ENCODE measurements at regions not wholly inside any gene's neighbourhood (a gene's known extent, or its start where the extent isn't known, plus 50 kb on each side); places are given as distances from the start of the nearest gene placed in this dataset.

DNA sequence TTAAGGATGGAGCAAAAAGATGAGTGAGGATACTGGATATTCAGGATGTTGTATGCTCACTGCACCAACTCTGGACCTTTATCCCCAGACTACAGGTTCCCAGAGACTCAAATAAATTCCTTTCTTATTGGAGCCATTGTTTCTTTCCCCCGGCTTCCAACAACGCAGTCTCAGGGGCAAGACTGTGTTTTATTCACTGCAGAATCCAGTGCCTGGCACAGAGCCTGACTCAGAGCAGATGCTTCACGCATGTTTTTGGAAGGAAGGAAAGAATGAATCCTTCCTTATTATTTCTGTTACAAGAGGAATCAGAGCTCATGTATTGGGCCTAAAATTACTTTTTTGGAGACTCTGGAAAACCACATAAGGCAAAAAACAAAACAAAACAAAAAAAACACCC lies 96.0 kb upstream of the VGLL4 start:
- H3K36me3 ChIP-seq (ENCODE audit: insufficient read depth, low read length) = no peaks in the 10 kb centered on the region
- H2AFZ ChIP-seq (ENCODE audit: low read depth, low read length) = no peak overlapping the region
- TF ChIP-seq EZH2 (IDR thresholded peaks at IDR 0.05; ENCODE audit: borderline replicate concordance, low read depth, low read length, severe bottlenecking) = no peak
- TF ChIP-seq, protein P1, sequence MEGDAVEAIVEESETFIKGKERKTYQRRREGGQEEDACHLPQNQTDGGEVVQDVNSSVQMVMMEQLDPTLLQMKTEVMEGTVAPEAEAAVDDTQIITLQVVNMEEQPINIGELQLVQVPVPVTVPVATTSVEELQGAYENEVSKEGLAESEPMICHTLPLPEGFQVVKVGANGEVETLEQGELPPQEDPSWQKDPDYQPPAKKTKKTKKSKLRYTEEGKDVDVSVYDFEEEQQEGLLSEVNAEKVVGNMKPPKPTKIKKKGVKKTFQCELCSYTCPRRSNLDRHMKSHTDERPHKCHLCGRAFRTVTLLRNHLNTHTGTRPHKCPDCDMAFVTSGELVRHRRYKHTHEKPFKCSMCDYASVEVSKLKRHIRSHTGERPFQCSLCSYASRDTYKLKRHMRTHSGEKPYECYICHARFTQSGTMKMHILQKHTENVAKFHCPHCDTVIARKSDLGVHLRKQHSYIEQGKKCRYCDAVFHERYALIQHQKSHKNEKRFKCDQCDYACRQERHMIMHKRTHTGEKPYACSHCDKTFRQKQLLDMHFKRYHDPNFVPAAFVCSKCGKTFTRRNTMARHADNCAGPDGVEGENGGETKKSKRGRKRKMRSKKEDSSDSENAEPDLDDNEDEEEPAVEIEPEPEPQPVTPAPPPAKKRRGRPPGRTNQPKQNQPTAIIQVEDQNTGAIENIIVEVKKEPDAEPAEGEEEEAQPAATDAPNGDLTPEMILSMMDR (IDR thresholded peaks at IDR 0.05; ENCODE audit: borderline replicate concordance, extremely low read depth, low read length, poor library complexity, severe bottlenecking) = no peak
- no peak for DNase-seq
- no peaks in the 10 kb centered on the region for H3K4me1 ChIP-seq (ENCODE audit: insufficient read depth, low read length)
- no peaks in the 10 kb centered on the region for H3K79me2 ChIP-seq (ENCODE audit: insufficient read depth, low read length)
- no peaks in the 10 kb centered on the region for H4K20me1 ChIP-seq (ENCODE audit: insufficient read depth, low read length)
- H3K4me2 ChIP-seq (ENCODE audit: insufficient read depth, low read length) = no peak overlapping the region
- ATAC-seq (ENCODE audit: insufficient read depth, low read depth) = no peak
- H3K27me3 ChIP-seq (ENCODE audit: insufficient read depth, low read length, poor library complexity) = no peaks in the 10 kb centered on the region
- no peak overlapping the region for H3K27ac ChIP-seq (ENCODE audit: low read length)
- H3K4me3 ChIP-seq (ENCODE audit: low read depth in 1 of 2, low read length in 2 of 2) = no peak overlapping the region
- no peaks in the 10 kb centered on the region for H3K9me3 ChIP-seq (ENCODE audit: insufficient read depth, low read length, severe bottlenecking)
- H3K9ac ChIP-seq (ENCODE audit: low read depth, low read length) = no peak overlapping the region

DNA sequence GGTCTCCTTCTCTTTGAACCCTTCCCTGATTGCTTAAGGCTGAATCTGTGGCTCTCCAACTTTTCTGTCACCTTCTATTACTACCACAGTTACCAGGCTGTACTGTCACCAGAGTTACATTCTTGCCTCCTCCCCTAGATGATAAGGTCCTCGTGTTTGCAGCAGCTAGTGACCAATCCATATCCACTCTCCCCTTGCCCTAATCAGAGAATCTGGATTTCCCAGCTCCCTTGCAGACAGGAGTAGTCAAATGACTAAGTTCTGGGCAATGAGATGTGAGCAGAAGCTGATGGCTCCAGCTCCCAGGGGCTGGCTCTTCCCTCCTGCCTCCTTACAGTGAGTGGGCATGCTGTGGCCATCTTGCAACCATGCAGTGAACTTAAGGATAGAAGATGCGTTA lies 95.4 kb upstream of the VGLL4 start:
- H3K27ac ChIP-seq (ENCODE audit: low read length) = no peak overlapping the region

DNA sequence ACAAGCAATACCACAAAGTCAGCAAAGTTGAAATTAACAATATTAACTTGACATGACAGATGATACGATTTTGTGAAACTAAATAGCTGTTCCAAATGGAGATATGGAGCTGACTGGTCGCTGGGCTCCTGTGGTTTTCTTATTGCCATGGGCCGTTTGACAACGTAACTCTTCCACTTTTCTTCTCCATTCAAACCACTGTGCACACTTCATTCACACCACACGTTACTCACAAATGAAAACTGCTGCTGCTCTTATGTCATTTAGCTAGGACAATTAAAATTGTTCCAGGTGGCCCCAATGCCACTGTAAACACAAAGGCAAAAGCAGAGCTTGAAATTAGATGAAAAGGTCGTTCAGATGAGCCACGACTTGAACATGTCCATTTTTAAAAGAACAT lies 94.0 kb upstream of the VGLL4 start:
- ATAC-seq (ENCODE audit: insufficient read depth, low read depth) (no peak), DNase-seq (no peak)
- no peaks in the 10 kb centered on the region for H3K36me3 ChIP-seq (ENCODE audit: insufficient read depth, low read length)
- H4K20me1 ChIP-seq (ENCODE audit: insufficient read depth, low read length) = no peaks in the 10 kb centered on the region
- no peak overlapping the region for H3K4me3 ChIP-seq (ENCODE audit: low read depth in 1 of 2, low read length in 2 of 2)
- no peak overlapping the region for H3K4me2 ChIP-seq (ENCODE audit: insufficient read depth, low read length)
- no peak overlapping the region for H3K27ac ChIP-seq (ENCODE audit: low read length)
- H3K79me2 ChIP-seq (ENCODE audit: insufficient read depth, low read length) = no peaks in the 10 kb centered on the region
- no peaks in the 10 kb centered on the region for H3K4me1 ChIP-seq (ENCODE audit: insufficient read depth, low read length)
- no peaks in the 10 kb centered on the region for H3K9me3 ChIP-seq (ENCODE audit: insufficient read depth, low read length, severe bottlenecking)
- no peaks in the 10 kb centered on the region for H3K27me3 ChIP-seq (ENCODE audit: insufficient read depth, low read length, poor library complexity)
- H2AFZ ChIP-seq (ENCODE audit: low read depth, low read length) = no peak overlapping the region
- TF ChIP-seq, protein P1 (IDR thresholded peaks at IDR 0.05; ENCODE audit: borderline replicate concordance, extremely low read depth, low read length, poor library complexity, severe bottlenecking) = no peak
- TF ChIP-seq EZH2 (IDR thresholded peaks at IDR 0.05; ENCODE audit: borderline replicate concordance, low read depth, low read length, severe bottlenecking) = no peak
- H3K9ac ChIP-seq (ENCODE audit: low read depth, low read length) = no peak overlapping the region

More for the DNA sequence above, 95.4 kb upstream of the VGLL4 start:
- Histone ChIP-seq H3K9ac (ENCODE audit: low read depth, low read length) (no peak overlapping the region), H3K4me2 (ENCODE audit: insufficient read depth, low read length) (no peak overlapping the region), H3K4me1 (ENCODE audit: insufficient read depth, low read length) (no peaks in the 10 kb centered on the region), H3K79me2 (ENCODE audit: insufficient read depth, low read length) (no peaks in the 10 kb centered on the region), H3K9me3 (ENCODE audit: insufficient read depth, low read length, severe bottlenecking) (no peaks in the 10 kb centered on the region), H3K27me3 (ENCODE audit: insufficient read depth, low read length, poor library complexity) (no peaks in the 10 kb centered on the region), H3K4me3 (ENCODE audit: low read depth in 1 of 2, low read length in 2 of 2) (no peak overlapping the region), H4K20me1 (ENCODE audit: insufficient read depth, low read length) (no peaks in the 10 kb centered on the region), H2AFZ (ENCODE audit: low read depth, low read length) (no peak overlapping the region), H3K36me3 (ENCODE audit: insufficient read depth, low read length) (no peaks in the 10 kb centered on the region)
- DNase-seq = no peak
- TF ChIP-seq EZH2 (IDR thresholded peaks at IDR 0.05; ENCODE audit: borderline replicate concordance, low read depth, low read length, severe bottlenecking) = no peak
- TF ChIP-seq, protein P1 (IDR thresholded peaks at IDR 0.05; ENCODE audit: borderline replicate concordance, extremely low read depth, low read length, poor library complexity, severe bottlenecking) = no peak
- no peak for ATAC-seq (ENCODE audit: insufficient read depth, low read depth)
